T-cell (primary cell): ENCODE measurements at regions not wholly inside any gene's neighbourhood (a gene's known extent, or its start where the extent isn't known, plus 50 kb on each side); places are given as distances from the start of the nearest gene placed in this dataset.

Experiments used
- ATAC-seq, 4 experiments: fragments of 200-7000 bp in 3 of 4; fragments of 150-1000 bp in 1 of 4; cut with Tn5 transposase; replicated peaks in 1 of 4; 1 replicate in 3 of 4; 2 replicates in 1 of 4; pipeline ENCODE4 v1.10.0; 2021; ENCODE audit warnings: moderate library complexity in 3 of 4, mild to moderate bottlenecking in 2 of 4, moderate number of reproducible peaks in 1 of 4
- CTCF ChIA-PET, 2 donors: fragments of 300-600 bp; sonication (Branson Sonifier 250); formaldehyde crosslinking; loops; one replicate each; lab custom pipeline; 2022; ENCODE audit warnings: antibody characterized with exemption in 2 of 2; lab: Charles Lee
- POLR2A ChIA-PET, 2 donors: fragments of 300-600 bp; sonication (Branson Sonifier 250); formaldehyde crosslinking; loops; one replicate each; lab custom pipeline; 2022; ENCODE audit warnings: antibody characterized with exemption in 2 of 2; lab: Charles Lee
- DNase-seq, 35 experiments: peaks; one replicate each; pipeline versions ENCODE4 v3.0.0 to v3.0.0-alpha.2; 2013 to 2023
- H3K27ac ChIP-seq: one replicate; pipeline ENCODE4 v1.5.1; 2013; ENCODE audit warnings: low read length
- H3K27me3 ChIP-seq, 2 experiments: replicated peaks in 1 of 2; 1 replicate in 1 of 2; 2 replicates in 1 of 2; pipeline versions ENCODE4 v1.6.1 to v1.7.0; 2013; ENCODE audit warnings: low read length in 1 of 2, mixed read lengths in 1 of 2; ENCODE audit not compliant: control insufficient read depth in 2 of 2, insufficient read depth in 2 of 2; ENCODE audit errors: extremely low read depth in 1 of 2
- H3K36me3 ChIP-seq, 2 donors: 1 replicate in 1 of 2; 2 replicates in 1 of 2; pipeline versions ENCODE4 v1.6.1 to v1.7.0; 2013; ENCODE audit warnings: low read length in 1 of 2; ENCODE audit not compliant: control insufficient read depth in 2 of 2, insufficient read depth in 1 of 2; ENCODE audit errors: extremely low read depth in 1 of 2
- H3K4me1 ChIP-seq, 2 experiments: 1 replicate in 1 of 2; 2 replicates in 1 of 2; pipeline versions ENCODE4 v1.6.1 to v1.7.0; 2013; ENCODE audit warnings: low read length in 2 of 2, mixed read lengths in 1 of 2; ENCODE audit not compliant: insufficient read depth in 2 of 2, control insufficient read depth in 1 of 2; ENCODE audit errors: extremely low read depth in 1 of 2
- H3K4me3 ChIP-seq, 2 donors: 1 replicate in 1 of 2; 2 replicates in 1 of 2; pipeline versions ENCODE4 v1.5.1 to v1.7.0; 2013; ENCODE audit warnings: mild to moderate bottlenecking in 2 of 2, low read length in 1 of 2, moderate library complexity in 1 of 2; ENCODE audit not compliant: control insufficient read depth in 1 of 2; ENCODE audit errors: extremely low read depth in 1 of 2
- H3K9me3 ChIP-seq: 2 replicates; pipeline ENCODE4 v1.7.0; 2013
- H3K27ac Mint-ChIP-seq, 2 donors: one replicate each; pipeline ENCODE4 v1.8.0; 2020 to 2021; ENCODE audit warnings: mild to moderate bottlenecking in 2 of 2, mixed read lengths in 2 of 2
- H3K27me3 Mint-ChIP-seq, 2 donors: one replicate each; pipeline ENCODE4 v1.8.0; 2021 to 2022; ENCODE audit warnings: mixed read lengths in 2 of 2
- H3K36me3 Mint-ChIP-seq: one replicate; pipeline ENCODE4 v1.8.0; 2021; ENCODE audit warnings: mixed read lengths
- H3K4me1 Mint-ChIP-seq, 3 donors: one replicate each; pipeline ENCODE4 v1.8.0; 2020 to 2022; ENCODE audit warnings: mixed read lengths in 3 of 3, mild to moderate bottlenecking in 1 of 3
- H3K4me3 Mint-ChIP-seq, 3 donors: one replicate each; pipeline ENCODE4 v1.8.0; 2020 to 2022; ENCODE audit warnings: mild to moderate bottlenecking in 3 of 3, mixed read lengths in 3 of 3, moderate library complexity in 3 of 3
- H3K9me3 Mint-ChIP-seq, 3 donors: one replicate each; pipeline ENCODE4 v1.8.0; 2020 to 2022; ENCODE audit warnings: mixed read lengths in 3 of 3
- WGBS: methylation state at CpG from one replicate; pipeline ENCODE4 v1.1.5; 2013; ENCODE audit warnings: missing lambda C conversion rate; ENCODE audit not compliant: insufficient coverage; 5-methylcytosine and 5-hydroxymethylcytosine counted together

- no peaks in the 10 kb centered on the region for H3K36me3 ChIP-seq
- Mint-ChIP-seq H3K27ac (no peak overlapping the region), H3K36me3 (no peaks in the 10 kb centered on the region), H3K9me3 (peaks cover 5 to 15% (median 10%) of the 10 kb centered on the region in 3 donors), H3K4me1 (no peaks in the 10 kb centered on the region), H3K27me3 (no peaks in the 10 kb centered on the region), H3K4me3 (no peak overlapping the region)
- ATAC-seq (no peak), DNase-seq (no peak)
- H3K4me1 ChIP-seq, result no peaks in the 10 kb centered on the region
- POLR2A ChIA-PET, result no interaction called here
- no peaks in the 10 kb centered on the region for H3K9me3 ChIP-seq
- H3K27me3 ChIP-seq, result no peaks in the 10 kb centered on the region
- no peak overlapping the region for H3K4me3 ChIP-seq
- no CpG with 5 or more reads among the region's 1 CpG for WGBS
- H3K27ac ChIP-seq, result no peak overlapping the region
- CTCF ChIA-PET, result no interaction called here
Observed at GRCh38 chr2:56456791-56457190, 273.0 kb downstream of the CCDC85A start.

DNA sequence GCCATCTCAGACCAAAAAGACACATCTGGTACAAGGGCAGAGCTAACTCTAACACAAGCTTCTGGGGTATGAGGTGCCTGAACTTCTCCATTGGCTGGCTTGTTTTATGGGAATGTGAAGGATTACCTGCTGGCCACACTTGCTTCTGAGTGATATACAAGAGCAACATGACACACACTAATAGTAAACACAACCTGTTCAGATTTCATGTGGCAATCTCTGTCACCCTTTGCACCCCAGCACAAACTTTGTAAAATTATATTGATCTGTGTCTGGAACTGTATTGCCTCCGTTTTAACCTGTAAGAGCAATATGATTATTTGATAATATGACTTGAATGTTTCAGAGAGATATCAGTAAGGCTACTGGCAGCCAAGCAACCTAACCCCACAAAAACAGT is 276.7 kb downstream of the CCDC85A start:
- Histone ChIP-seq H3K9me3 (no peaks in the 10 kb centered on the region), H3K27ac (no peak overlapping the region), H3K36me3 (no peaks in the 10 kb centered on the region), H3K27me3 (no peaks in the 10 kb centered on the region), H3K4me3 (no peak overlapping the region), H3K4me1 (no peaks in the 10 kb centered on the region)
- peaks cover 10 to 16% (median 11%) of the 10 kb centered on the region in 3 donors for H3K9me3 Mint-ChIP-seq
- no peak overlapping the region for H3K4me3 Mint-ChIP-seq
- ATAC-seq (no peak), DNase-seq (no peak)
- no peaks in the 10 kb centered on the region for H3K4me1 Mint-ChIP-seq
- no CpG with 5 or more reads among the region's 1 CpG for WGBS
- no peak overlapping the region for H3K27ac Mint-ChIP-seq
- POLR2A ChIA-PET, result no interaction called here
- no peaks in the 10 kb centered on the region for H3K36me3 Mint-ChIP-seq
- no peaks in the 10 kb centered on the region for H3K27me3 Mint-ChIP-seq
- CTCF ChIA-PET, result no interaction called here

GRCh38 chr2:56464066-56464465 is 280.3 kb downstream of the CCDC85A start:
- Mint-ChIP-seq H3K4me1 (no peaks in the 10 kb centered on the region), H3K27ac (no peak overlapping the region)
- no peak overlapping the region for H3K4me3 ChIP-seq

GRCh38 chr2:56464613-56465012 is 280.8 kb downstream of the CCDC85A start:
- Mint-ChIP-seq H3K4me3 (no peak overlapping the region), H3K4me1 (no peaks in the 10 kb centered on the region), H3K36me3 (no peaks in the 10 kb centered on the region), H3K27me3 (no peaks in the 10 kb centered on the region), H3K27ac (no peak overlapping the region), H3K9me3 (peaks cover 9 to 14% (median 10%) of the 10 kb centered on the region in 3 donors)
- Histone ChIP-seq H3K4me3 (no peak overlapping the region), H3K9me3 (no peaks in the 10 kb centered on the region), H3K4me1 (no peaks in the 10 kb centered on the region), H3K27ac (no peak overlapping the region), H3K36me3 (no peaks in the 10 kb centered on the region), H3K27me3 (no peaks in the 10 kb centered on the region)
- ChIA-PET CTCF (no interaction called here), POLR2A (no interaction called here)
- DNase-seq, result no peak
- ATAC-seq, result no peak
- WGBS, result 90% methylated on average over 2 of the region's 2 CpGs

More at GRCh38 chr2:56464066-56464465, 280.3 kb downstream of the CCDC85A start:
- H3K4me3 Mint-ChIP-seq, result no peak overlapping the region
- ChIA-PET CTCF (no interaction called here), POLR2A (no interaction called here)
- DNase-seq (no peak), ATAC-seq (no peak)
- no peaks in the 10 kb centered on the region for H3K9me3 ChIP-seq
- H3K27ac ChIP-seq, result no peak overlapping the region
- no peaks in the 10 kb centered on the region for H3K36me3 Mint-ChIP-seq
- H3K9me3 Mint-ChIP-seq, result peaks cover 7 to 12% (median 10%) of the 10 kb centered on the region in 3 donors
- H3K27me3 Mint-ChIP-seq, result no peaks in the 10 kb centered on the region
- no peaks in the 10 kb centered on the region for H3K4me1 ChIP-seq
- no peaks in the 10 kb centered on the region for H3K36me3 ChIP-seq
- 92% methylated on average over 2 of the region's 3 CpGs for WGBS
- no peaks in the 10 kb centered on the region for H3K27me3 ChIP-seq

GRCh38 chr2:56465491-56465890 is 281.7 kb downstream of the CCDC85A start:
- no peaks in the 10 kb centered on the region for H3K4me1 ChIP-seq
- H3K4me1 Mint-ChIP-seq, result no peaks in the 10 kb centered on the region
- no peak overlapping the region for H3K4me3 ChIP-seq
- POLR2A ChIA-PET, result no interaction called here
- H3K36me3 ChIP-seq, result no peaks in the 10 kb centered on the region
- no peak overlapping the region for H3K27ac ChIP-seq
- CTCF ChIA-PET, result no interaction called here
- no peaks in the 10 kb centered on the region for H3K9me3 ChIP-seq
- H3K27ac Mint-ChIP-seq, result no peak overlapping the region
- no peak for ATAC-seq
- H3K4me3 Mint-ChIP-seq, result no peak overlapping the region
- DNase-seq, result no peak
- H3K27me3 ChIP-seq, result no peaks in the 10 kb centered on the region
- no peaks in the 10 kb centered on the region for H3K36me3 Mint-ChIP-seq
- H3K27me3 Mint-ChIP-seq, result no peaks in the 10 kb centered on the region
- peaks cover 9 to 10% (median 10%) of the 10 kb centered on the region in 3 donors for H3K9me3 Mint-ChIP-seq

DNA sequence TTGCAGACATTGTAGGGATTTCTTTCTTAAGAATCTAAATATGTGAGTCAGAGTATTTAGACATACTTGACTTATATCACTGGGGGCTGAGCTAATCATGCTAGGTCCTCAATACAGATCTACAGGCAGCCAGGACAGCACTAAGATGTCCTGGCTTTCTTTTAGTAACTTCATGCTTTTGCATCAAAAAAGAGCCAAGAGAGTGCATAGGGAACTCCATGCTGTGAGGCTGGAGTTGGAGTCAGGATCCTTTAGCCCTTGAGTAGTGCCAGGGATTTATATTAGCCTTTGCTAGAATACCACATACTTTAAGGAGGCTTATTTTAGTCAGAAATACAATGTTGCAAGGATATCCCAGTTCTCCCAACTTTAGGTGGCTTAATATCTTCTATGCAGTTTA is 289.7 kb downstream of the CCDC85A start:
- Mint-ChIP-seq H3K4me3 (no peak overlapping the region), H3K36me3 (no peaks in the 10 kb centered on the region), H3K4me1 (no peaks in the 10 kb centered on the region), H3K9me3 (peaks cover 0 to 10% (median 8%) of the 10 kb centered on the region in 3 donors), H3K27me3 (no peaks in the 10 kb centered on the region), H3K27ac (no peak overlapping the region)
- H3K4me3 ChIP-seq, result no peak overlapping the region
- ATAC-seq (no peak), DNase-seq (no peak)
- H3K4me1 ChIP-seq, result no peaks in the 10 kb centered on the region
- H3K27me3 ChIP-seq, result no peaks in the 10 kb centered on the region
- CTCF ChIA-PET, result no interaction called here
- no peaks in the 10 kb centered on the region for H3K9me3 ChIP-seq
- H3K36me3 ChIP-seq, result no peaks in the 10 kb centered on the region
- POLR2A ChIA-PET, result no interaction called here
- no peak overlapping the region for H3K27ac ChIP-seq

DNA sequence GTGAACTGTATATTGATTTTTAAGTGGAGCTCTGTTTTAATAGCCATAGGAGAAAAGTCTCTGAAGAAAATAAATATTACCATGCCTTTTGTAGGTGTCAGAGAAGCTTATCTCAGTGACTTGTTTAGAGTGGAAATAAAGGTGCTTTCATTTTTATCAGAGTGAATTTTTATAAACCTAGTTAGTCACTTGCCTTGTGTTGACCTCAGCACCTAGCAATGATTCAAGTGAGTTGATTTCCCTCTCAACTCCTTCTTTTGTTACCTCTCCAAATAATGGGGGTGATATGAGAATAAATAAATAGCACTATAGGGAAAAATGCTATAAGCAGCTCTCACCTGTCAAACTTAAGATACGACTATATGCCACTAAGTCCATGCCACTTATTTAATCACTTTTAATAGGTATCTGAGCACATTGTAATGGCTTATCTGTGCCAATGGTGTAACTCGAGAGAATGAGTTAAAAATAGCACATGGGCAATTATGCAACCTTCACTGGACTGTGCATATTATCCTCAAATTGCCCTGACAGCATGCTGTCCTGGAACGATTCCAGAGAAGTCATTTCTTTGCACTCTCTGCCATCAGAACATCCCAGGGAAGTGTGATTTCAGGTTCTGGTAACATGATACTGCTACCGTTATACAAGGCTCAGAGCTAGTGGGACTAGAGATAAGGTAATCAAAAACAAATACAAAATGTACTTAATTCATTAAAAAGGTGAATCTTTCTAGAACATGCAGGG is 290.8 kb downstream of the CCDC85A start:
- Histone ChIP-seq H3K4me3 (no peak overlapping the region), H3K9me3 (no peaks in the 10 kb centered on the region), H3K27ac (no peak overlapping the region), H3K27me3 (no peaks in the 10 kb centered on the region), H3K4me1 (no peaks in the 10 kb centered on the region), H3K36me3 (no peaks in the 10 kb centered on the region)
- DNase-seq, result no peak
- ChIA-PET CTCF (no interaction called here), POLR2A (no interaction called here)
- no peak overlapping the region for H3K4me3 Mint-ChIP-seq
- 40% methylated on average over 1 of the region's 4 CpGs for WGBS
- no peaks in the 10 kb centered on the region for H3K27me3 Mint-ChIP-seq
- H3K9me3 Mint-ChIP-seq, result peaks cover 0 to 8% (median 5%) of the 10 kb centered on the region in 3 donors
- no peak overlapping the region for H3K27ac Mint-ChIP-seq
- H3K36me3 Mint-ChIP-seq, result no peaks in the 10 kb centered on the region
- no peak for ATAC-seq
- no peaks in the 10 kb centered on the region for H3K4me1 Mint-ChIP-seq
